NCI-H1436 treated with DMSO at 0.1 percent for 48 hours (cell line): ENCODE measurements at regions not wholly inside any gene's neighbourhood (a gene's known extent, or its start where the extent isn't known, plus 50 kb on each side); places are given as distances from the start of the nearest gene placed in this dataset.

ENCODE experiments used
- DNase-seq: peaks from one replicate; lab custom pipeline; 2025; lab: John Stamatoyannopoulos, UW

DNA sequence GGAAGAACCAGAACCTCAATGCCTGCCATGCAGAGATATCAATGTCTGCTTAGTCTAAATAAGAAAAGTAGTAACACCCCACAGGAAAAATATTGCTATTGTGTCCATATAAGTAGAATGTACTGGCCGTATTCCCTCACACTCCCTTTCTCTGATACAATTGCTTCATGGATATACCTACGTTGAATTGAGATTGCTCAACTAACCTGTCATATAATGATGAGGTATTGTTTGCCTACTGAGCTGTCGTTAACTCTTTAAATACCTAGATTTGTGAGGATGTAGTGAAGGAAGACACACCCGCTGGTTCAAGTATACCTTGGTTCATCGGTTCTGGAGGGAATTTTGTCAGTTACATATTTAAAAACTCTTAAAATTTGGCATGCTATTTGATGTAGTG lies 480.7 kb upstream of the TCF4 start:
- DNase-seq = no peak

DNA sequence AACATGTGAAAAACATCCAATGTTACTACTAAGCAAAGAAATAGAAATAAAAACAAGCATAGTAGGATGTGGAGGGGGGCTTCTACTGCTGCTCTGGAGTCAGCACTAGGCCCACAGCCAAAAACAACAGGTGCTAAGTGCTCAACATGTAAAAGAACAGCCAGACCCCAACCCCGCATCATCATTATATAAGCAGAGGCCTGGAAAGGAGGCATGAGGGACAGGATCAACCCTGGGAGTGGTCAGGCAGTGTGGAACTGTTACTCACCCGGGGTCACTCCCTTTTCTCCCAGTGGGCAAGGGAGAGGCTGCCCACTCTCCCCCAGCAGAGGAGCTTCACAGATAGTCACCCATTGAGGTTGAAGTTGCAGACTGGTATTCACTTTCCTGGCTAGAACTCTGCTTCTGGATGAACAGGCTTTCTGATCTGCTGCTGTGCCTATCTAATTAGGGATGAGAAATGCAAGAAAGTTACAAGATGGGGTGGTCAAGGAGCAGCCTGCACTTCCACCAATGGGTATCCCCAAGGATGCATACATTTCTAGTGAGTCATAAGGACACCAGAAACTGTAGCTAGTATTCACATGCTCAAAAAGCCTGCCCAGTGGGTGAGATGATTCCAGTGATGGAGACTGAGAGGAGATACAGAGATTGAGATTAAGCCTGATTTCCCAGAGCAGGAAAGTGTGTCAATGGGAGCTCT lies 480.1 kb upstream of the TCF4 start:
- DNase-seq = no peak

- no peak for DNase-seq
Observed at GRCh38 chr18:56067214-56067894, 479.4 kb upstream of the TCF4 start.

DNA sequence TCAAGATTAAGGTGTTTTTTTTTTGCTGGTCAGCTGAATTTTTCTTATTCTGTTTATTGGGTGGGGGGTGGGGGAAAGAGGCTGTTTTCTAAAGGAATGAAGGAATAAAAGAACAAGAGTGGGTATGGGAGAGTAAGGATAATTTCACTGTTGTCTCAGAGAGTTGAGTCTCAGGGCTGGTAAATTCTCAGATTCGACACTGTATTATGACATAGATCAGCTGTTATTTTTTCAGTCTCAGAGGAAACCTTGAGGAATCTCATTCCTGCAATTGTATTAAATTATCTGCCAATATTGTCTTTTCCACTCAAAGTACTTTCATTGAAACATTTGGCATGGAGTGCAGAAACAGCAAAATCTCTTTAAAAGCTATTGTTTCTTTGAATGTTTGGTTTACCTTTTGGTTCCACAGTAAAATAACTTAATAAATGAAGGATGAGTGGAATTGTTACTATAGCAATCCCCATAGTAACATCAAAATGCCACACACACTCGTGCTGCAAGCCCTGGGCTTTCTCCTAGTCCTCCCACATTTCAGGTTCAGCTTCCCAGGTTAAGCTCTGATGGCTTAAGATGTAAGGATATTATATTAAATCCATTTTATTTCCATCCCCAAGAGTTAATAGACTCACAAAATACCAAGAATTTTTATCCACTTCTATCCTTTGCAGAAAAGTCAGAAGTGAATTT lies 478.7 kb upstream of the TCF4 start:
- DNase-seq = no peak

GRCh38 chr18:56065086-56065485 lies 477.1 kb upstream of the TCF4 start:
- DNase-seq = no peak

- no peak for DNase-seq
Observed at GRCh38 chr18:56062931-56063330, 474.9 kb upstream of the TCF4 start.

DNA sequence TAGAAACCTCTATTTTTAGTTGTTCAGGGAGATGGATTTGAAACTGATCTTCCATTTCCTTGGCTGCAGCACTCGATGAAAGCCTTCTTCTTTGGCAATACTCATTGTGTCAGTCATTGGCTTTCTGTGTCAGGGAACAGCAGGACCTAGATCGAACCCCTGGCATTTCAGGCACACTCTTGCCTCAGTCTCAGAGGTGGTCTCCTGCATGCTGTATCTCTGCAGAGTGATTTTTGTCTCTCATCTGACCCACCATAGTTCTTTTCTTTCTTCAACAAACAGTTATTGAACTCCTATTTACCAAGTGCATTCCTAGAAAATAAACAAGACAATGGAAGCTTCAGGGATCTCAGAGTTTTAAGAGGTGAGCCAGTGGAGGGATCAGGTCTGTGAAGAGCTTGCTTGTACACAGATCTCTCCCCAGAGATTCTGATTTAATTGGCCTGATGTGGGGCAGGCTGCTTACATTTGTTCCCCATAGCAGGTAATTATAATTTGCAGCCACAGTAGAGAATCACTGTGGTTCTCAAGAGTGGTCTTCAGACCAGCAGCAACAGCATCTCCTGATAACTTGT lies 473.1 kb upstream of the TCF4 start:
- no peak for DNase-seq

DNA sequence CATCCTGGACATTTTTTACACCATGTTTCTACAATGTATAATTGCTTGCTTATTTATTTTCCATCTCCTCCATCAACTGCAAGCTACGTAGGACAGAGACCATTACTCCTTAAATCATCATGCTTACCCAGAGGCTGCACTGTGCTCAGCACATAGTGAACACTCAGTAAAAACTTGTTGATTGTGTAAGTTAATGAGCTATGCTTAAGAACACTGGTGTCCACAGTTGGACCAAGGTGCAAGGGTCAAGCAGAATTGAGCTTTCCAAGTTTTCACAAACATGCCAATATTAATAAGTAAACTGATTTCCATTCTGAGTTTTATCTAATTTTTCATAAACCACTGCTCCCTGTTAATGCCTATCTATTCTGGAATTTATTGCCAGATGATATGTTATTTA lies 464.2 kb upstream of the TCF4 start:
- no peak for DNase-seq

GRCh38 chr18:56044239-56044638 lies 456.2 kb upstream of the TCF4 start:
- no peak for DNase-seq

GRCh38 chr18:56043641-56044061 lies 455.7 kb upstream of the TCF4 start:
- no peak for DNase-seq

- DNase-seq = no peak
Observed at GRCh38 chr18:56042915-56043536, 455.0 kb upstream of the TCF4 start.

DNA sequence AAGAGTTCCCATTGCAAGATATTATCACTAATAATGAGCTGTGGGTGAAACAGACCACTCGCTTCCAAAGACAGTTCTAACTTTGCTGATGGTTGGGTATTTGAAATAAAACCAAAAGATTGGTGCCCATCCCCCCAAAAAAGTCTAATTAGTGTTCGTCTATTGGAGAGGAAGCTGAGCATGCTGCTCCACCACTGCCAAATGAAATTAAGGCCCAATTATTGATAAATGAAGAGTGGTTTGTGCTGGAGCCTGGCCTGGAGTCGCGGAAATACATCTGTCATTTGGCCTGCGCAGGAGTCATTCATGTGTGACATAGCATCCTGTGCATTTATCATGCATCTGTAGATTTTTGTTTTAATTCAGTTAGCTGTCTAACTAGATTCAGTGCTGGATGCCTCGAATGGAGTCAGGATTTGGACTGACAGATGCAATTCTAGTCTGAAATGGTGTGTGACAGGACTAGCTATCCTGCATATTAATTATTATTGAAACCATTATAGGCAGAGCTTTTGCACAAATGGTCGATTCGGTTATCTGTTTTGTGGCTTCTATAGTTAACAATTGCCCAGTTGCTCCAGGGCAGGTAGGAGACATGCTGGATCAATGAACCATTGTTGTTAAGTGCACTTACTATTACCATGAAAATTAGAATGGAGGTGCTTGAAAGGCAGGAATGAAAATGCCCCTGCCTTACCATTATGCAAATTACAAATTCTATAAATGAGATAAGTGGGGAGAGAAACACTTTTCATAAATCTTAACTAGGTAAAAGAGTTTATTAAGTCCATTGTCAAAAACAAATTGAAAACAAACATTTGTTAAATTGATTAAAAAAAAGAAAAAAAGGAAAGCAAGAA lies 450.4 kb upstream of the TCF4 start:
- DNase-seq = peak; percentile 46

DNA sequence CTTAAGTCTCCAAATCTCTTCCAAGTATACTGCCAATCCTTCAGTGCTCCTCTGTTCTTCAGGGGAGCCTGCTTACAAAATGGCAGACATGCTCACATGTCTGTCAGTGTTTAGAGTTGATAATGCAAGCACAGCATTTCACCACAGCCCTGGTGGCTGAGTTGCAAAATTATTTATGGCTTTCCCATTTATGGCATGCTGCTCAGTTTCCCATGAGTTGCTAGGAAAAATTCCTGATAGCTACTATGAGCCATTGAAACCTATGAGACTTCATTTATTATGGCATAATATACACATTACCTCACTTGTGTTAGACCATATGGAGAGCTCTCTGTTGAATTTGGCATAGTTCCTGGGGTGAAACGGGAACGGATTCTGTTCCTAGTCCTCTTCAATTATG lies 448.7 kb upstream of the TCF4 start:
- no peak for DNase-seq

DNA sequence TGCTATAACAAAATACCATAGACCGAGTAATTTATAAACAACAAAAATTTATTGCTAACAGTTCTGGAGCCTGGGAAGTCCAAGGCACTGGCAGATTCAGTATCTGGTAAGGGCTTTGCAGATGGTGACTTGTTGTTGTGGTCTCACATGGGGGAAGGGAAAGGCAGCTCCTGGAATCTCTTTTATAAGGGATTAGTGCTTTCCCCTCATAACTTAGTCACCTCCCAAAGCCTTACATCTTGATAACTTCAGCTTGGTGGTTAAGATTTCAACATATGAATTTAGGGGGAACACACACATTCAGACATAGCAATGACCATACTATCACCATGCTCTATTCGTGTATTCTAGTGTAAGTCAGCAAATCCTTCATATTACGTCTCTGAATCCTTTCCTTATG lies 447.6 kb upstream of the TCF4 start:
- no peak for DNase-seq

DNA sequence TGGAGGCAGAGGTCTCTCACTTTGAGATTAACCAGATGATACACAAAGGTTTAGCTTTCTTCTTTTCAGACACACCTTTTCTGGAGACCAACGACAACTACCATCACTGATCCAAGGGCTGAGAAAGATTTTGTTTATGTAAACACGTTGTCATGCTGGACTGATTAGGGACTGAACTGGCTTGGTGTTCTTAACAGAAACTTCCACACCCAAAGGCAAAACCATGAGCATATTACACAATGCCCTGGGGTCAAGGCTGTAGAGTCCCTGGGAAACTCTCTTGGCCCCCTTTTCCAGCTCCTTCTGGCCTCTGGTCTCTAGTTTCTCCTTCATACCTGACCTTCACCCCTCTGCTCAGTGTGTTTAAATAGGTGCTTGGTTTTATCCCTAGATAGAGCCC lies 447.0 kb upstream of the TCF4 start:
- no peak for DNase-seq

DNA sequence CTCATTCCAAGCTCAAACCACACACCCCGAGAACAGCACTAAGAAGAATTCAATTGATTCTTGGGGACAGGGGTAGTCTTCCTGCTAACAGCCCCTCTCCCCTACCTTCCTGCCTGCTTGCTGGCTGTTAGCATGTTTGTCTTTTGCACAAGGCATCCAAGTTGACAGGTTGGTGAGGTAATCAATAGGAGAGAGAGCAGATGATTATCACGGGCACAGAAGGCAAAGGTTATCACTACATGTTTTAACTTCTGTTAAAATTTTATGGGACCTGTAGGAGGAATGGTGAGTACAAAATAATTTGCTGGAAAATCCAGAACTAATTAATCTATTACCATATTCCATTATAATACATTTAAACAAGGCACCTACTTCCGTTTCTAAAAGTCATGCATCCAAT lies 442.1 kb upstream of the TCF4 start:
- no peak for DNase-seq

- DNase-seq = no peak
Observed at GRCh38 chr18:56028514-56028913, 440.5 kb upstream of the TCF4 start.

GRCh38 chr18:56026509-56026908 lies 438.5 kb upstream of the TCF4 start:
- DNase-seq = no peak

- no peak for DNase-seq
Observed at GRCh38 chr18:56021809-56022195, 433.8 kb upstream of the TCF4 start.

DNA sequence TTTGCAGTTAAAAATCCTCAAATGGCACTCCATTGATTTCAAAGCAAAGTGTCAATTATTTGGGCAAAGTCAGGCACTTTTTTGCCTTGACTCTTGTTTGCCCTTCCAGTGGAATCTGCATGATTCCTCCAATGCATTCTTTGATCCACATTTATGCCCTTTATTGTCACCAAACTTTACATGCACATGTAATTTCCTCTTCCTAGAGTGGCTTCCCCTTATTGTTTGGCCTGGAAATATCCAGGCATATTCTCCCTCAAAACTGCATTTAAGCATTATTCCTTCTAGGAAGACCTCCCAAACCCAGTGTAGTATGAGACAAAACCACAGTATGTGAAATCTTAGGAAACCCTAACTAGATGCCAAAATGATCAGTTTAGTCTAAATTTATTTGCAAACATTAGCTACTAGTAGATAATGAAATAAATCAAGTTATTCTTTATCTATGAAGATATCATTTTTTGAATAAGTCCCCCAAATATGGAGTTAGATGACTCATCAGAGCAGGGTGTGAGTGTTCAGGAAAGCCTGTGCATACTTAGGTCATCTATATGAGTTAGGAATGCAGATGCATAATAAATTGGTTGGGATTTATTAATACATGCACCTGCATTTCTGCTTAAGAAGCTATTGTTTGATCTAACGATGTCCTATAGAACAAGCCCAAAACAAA lies 433.3 kb upstream of the TCF4 start:
- no peak for DNase-seq

- DNase-seq = no peak
Observed at GRCh38 chr18:56019908-56020307, 431.9 kb upstream of the TCF4 start.
